ENCODE measurements at regions not wholly inside any gene's neighbourhood (a gene's known extent, or its start where the extent isn't known, plus 50 kb on each side); places are given as distances from the start of the nearest gene placed in this dataset.

DNA sequence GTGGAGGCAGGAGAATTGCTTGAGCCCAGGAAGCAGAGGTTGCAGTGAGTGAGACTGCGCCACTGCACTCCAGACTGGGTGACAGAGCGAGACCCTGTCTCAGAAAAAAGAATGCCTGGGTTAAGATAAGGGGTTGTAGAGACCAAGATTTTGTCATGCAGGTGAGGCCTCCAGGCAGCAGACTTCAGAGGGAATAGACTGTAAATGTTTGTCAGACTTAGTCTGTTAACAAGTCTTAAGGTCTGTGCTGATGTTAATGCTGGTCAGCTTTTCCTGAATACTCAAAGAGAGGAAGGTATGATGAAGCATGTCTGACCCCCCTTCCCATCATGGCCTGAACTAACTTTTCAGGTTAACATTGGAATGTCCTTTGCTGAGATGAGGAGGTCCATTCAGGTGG is 83.0 kb upstream of the FUT8 start:
- no peaks in the 10 kb centered on the region for H3K36me3 ChIP-seq (ENCODE audit: control insufficient read depth, insufficient read depth, low read length)
- H3K9me3 ChIP-seq (ENCODE audit: control insufficient read depth, low read length) = no peaks in the 10 kb centered on the region
- H3K4me1 ChIP-seq (ENCODE audit: control insufficient read depth, insufficient read depth, low read length, poor library complexity, severe bottlenecking) = no peaks in the 10 kb centered on the region
- H3K27me3 ChIP-seq (replicated peaks; ENCODE audit: control insufficient read depth, insufficient read depth, low read length, poor library complexity, severe bottlenecking) = no peaks in the 10 kb centered on the region
- no peak overlapping the region for H3K4me3 ChIP-seq (ENCODE audit: insufficient read depth, low read depth, low read length, poor library complexity, severe bottlenecking)
- H3K27ac ChIP-seq (ENCODE audit: insufficient read depth, low read length, poor library complexity, severe bottlenecking) = no peak overlapping the region
- no peak for DNase-seq

DNA sequence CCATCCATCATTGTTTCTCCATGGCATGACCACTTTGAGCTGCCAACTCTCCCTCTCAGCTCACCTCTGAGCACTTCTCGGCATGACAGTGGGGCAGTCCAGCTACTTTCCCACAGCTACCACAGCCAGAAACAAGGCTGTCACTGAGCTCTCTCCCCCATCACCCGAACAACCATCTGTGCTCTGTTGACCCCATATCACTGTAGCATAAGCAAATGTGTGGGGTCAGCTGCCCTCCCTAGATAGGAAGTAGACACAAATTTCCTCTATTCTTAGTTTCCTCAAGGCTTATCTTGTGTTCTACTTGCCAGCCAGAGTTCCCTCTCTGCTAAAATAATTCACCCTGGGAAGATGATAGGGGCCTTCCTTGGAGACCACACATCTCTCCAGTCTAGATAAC is 82.6 kb upstream of the FUT8 start:
- Histone ChIP-seq H3K27ac (ENCODE audit: insufficient read depth, low read length, poor library complexity, severe bottlenecking) (no peak overlapping the region), H3K36me3 (ENCODE audit: control insufficient read depth, insufficient read depth, low read length) (no peaks in the 10 kb centered on the region), H3K4me1 (ENCODE audit: control insufficient read depth, insufficient read depth, low read length, poor library complexity, severe bottlenecking) (no peaks in the 10 kb centered on the region), H3K9me3 (ENCODE audit: control insufficient read depth, low read length) (no peaks in the 10 kb centered on the region), H3K27me3 (replicated peaks; ENCODE audit: control insufficient read depth, insufficient read depth, low read length, poor library complexity, severe bottlenecking) (no peaks in the 10 kb centered on the region), H3K4me3 (ENCODE audit: insufficient read depth, low read depth, low read length, poor library complexity, severe bottlenecking) (no peak overlapping the region)
- no peak for DNase-seq

GRCh38 chr14:65330416-65330815 is 82.1 kb upstream of the FUT8 start:
- Histone ChIP-seq H3K27me3 (replicated peaks; ENCODE audit: control insufficient read depth, insufficient read depth, low read length, poor library complexity, severe bottlenecking) (no peaks in the 10 kb centered on the region), H3K36me3 (ENCODE audit: control insufficient read depth, insufficient read depth, low read length) (no peaks in the 10 kb centered on the region), H3K27ac (ENCODE audit: insufficient read depth, low read length, poor library complexity, severe bottlenecking) (no peak overlapping the region), H3K9me3 (ENCODE audit: control insufficient read depth, low read length) (no peaks in the 10 kb centered on the region), H3K4me1 (ENCODE audit: control insufficient read depth, insufficient read depth, low read length, poor library complexity, severe bottlenecking) (no peaks in the 10 kb centered on the region), H3K4me3 (ENCODE audit: insufficient read depth, low read depth, low read length, poor library complexity, severe bottlenecking) (no peak overlapping the region)
- no peak for DNase-seq

DNA sequence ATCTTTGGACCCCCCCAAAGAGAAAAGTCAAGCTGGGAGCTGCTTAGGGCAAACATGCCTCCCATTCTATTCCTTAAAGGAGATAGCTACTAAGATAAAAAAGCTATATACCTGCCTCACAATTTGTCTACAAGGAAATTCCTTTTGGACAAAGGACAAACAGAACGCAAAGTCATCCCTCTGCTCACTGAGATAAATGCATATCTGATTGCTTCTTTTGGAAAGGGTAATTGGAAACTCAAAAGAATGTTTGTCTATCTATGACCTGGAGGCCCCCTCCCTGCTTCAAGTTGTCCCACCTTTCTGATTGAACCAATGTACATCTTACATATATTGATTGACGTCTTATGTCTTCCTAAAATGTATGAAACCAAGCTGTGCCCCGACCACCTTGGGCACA is 80.9 kb upstream of the FUT8 start:
- no peak for DNase-seq
- Histone ChIP-seq H3K27ac (ENCODE audit: insufficient read depth, low read length, poor library complexity, severe bottlenecking) (no peak overlapping the region), H3K4me1 (ENCODE audit: control insufficient read depth, insufficient read depth, low read length, poor library complexity, severe bottlenecking) (no peaks in the 10 kb centered on the region), H3K27me3 (replicated peaks; ENCODE audit: control insufficient read depth, insufficient read depth, low read length, poor library complexity, severe bottlenecking) (no peaks in the 10 kb centered on the region), H3K4me3 (ENCODE audit: insufficient read depth, low read depth, low read length, poor library complexity, severe bottlenecking) (no peak overlapping the region), H3K36me3 (ENCODE audit: control insufficient read depth, insufficient read depth, low read length) (no peaks in the 10 kb centered on the region), H3K9me3 (ENCODE audit: control insufficient read depth, low read length) (no peaks in the 10 kb centered on the region)

GRCh38 chr14:65332141-65332871 is 80.2 kb upstream of the FUT8 start:
- Histone ChIP-seq H3K4me3 (ENCODE audit: insufficient read depth, low read depth, low read length, poor library complexity, severe bottlenecking) (no peak overlapping the region), H3K36me3 (ENCODE audit: control insufficient read depth, insufficient read depth, low read length) (no peaks in the 10 kb centered on the region), H3K27ac (ENCODE audit: insufficient read depth, low read length, poor library complexity, severe bottlenecking) (no peak overlapping the region), H3K9me3 (ENCODE audit: control insufficient read depth, low read length) (no peaks in the 10 kb centered on the region), H3K4me1 (ENCODE audit: control insufficient read depth, insufficient read depth, low read length, poor library complexity, severe bottlenecking) (no peaks in the 10 kb centered on the region), H3K27me3 (replicated peaks; ENCODE audit: control insufficient read depth, insufficient read depth, low read length, poor library complexity, severe bottlenecking) (no peaks in the 10 kb centered on the region)
- no peak for DNase-seq

DNA sequence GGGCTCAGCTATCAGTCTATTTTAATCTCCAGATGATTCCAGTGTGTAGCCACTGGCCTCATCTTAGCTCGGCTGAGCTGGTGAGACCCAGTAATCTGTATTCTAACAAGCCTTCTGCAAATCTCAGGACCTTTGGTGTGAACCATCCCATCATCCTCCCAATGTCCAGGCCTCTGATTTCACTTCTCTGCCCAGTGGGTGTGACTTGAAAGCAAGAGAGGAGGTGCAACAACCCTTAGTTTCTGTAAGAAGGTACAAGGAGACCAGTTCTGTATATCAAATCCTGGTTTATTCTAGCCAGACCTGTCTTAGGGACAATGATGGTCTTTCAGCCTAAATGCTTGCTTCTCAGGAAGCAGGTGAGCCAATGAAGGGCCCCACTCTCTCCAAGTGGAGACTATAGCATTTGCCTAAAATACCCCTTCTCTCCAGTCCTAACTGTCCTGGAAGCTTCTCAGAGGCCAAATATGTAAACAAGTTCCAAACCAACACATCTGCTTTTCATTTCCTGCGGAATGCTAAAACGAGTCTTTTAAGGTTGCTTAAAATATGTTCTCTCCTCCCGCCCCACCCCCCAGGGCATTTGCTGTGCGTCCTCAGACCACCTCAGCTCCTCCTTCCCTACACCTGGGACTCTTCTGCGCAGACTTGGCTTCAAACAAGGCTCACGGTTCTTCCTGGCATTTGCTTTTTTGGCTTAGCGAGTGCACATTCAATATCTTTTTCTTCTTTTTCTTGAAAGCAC is 78.4 kb upstream of the FUT8 start:
- DNase-seq = no peak
- H3K9me3 ChIP-seq (ENCODE audit: control insufficient read depth, low read length) = no peaks in the 10 kb centered on the region
- no peaks in the 10 kb centered on the region for H3K4me1 ChIP-seq (ENCODE audit: control insufficient read depth, insufficient read depth, low read length, poor library complexity, severe bottlenecking)
- H3K27ac ChIP-seq (ENCODE audit: insufficient read depth, low read length, poor library complexity, severe bottlenecking) = no peak overlapping the region
- no peak overlapping the region for H3K4me3 ChIP-seq (ENCODE audit: insufficient read depth, low read depth, low read length, poor library complexity, severe bottlenecking)
- H3K36me3 ChIP-seq (ENCODE audit: control insufficient read depth, insufficient read depth, low read length) = no peaks in the 10 kb centered on the region
- no peaks in the 10 kb centered on the region for H3K27me3 ChIP-seq (replicated peaks; ENCODE audit: control insufficient read depth, insufficient read depth, low read length, poor library complexity, severe bottlenecking)

GRCh38 chr14:65334765-65335410 is 77.6 kb upstream of the FUT8 start:
- Histone ChIP-seq H3K27me3 (replicated peaks; ENCODE audit: control insufficient read depth, insufficient read depth, low read length, poor library complexity, severe bottlenecking) (no peaks in the 10 kb centered on the region), H3K9me3 (ENCODE audit: control insufficient read depth, low read length) (no peaks in the 10 kb centered on the region), H3K36me3 (ENCODE audit: control insufficient read depth, insufficient read depth, low read length) (no peaks in the 10 kb centered on the region), H3K27ac (ENCODE audit: insufficient read depth, low read length, poor library complexity, severe bottlenecking) (no peak overlapping the region), H3K4me3 (ENCODE audit: insufficient read depth, low read depth, low read length, poor library complexity, severe bottlenecking) (no peak overlapping the region), H3K4me1 (ENCODE audit: control insufficient read depth, insufficient read depth, low read length, poor library complexity, severe bottlenecking) (no peaks in the 10 kb centered on the region)
- DNase-seq = no peak

GRCh38 chr14:65335411-65335947 is 77.1 kb upstream of the FUT8 start:
- H3K27me3 ChIP-seq (replicated peaks; ENCODE audit: control insufficient read depth, insufficient read depth, low read length, poor library complexity, severe bottlenecking) = no peaks in the 10 kb centered on the region
- DNase-seq = no peak
- H3K9me3 ChIP-seq (ENCODE audit: control insufficient read depth, low read length) = no peaks in the 10 kb centered on the region
- H3K4me1 ChIP-seq (ENCODE audit: control insufficient read depth, insufficient read depth, low read length, poor library complexity, severe bottlenecking) = no peaks in the 10 kb centered on the region
- H3K36me3 ChIP-seq (ENCODE audit: control insufficient read depth, insufficient read depth, low read length) = no peaks in the 10 kb centered on the region
- H3K27ac ChIP-seq (ENCODE audit: insufficient read depth, low read length, poor library complexity, severe bottlenecking) = no peak overlapping the region
- no peak overlapping the region for H3K4me3 ChIP-seq (ENCODE audit: insufficient read depth, low read depth, low read length, poor library complexity, severe bottlenecking)

- Histone ChIP-seq H3K9me3 (ENCODE audit: control insufficient read depth, low read length) (no peaks in the 10 kb centered on the region), H3K4me3 (ENCODE audit: insufficient read depth, low read depth, low read length, poor library complexity, severe bottlenecking) (no peak overlapping the region), H3K27ac (ENCODE audit: insufficient read depth, low read length, poor library complexity, severe bottlenecking) (no peak overlapping the region), H3K27me3 (replicated peaks; ENCODE audit: control insufficient read depth, insufficient read depth, low read length, poor library complexity, severe bottlenecking) (no peaks in the 10 kb centered on the region), H3K4me1 (ENCODE audit: control insufficient read depth, insufficient read depth, low read length, poor library complexity, severe bottlenecking) (no peaks in the 10 kb centered on the region), H3K36me3 (ENCODE audit: control insufficient read depth, insufficient read depth, low read length) (no peaks in the 10 kb centered on the region)
- no peak for DNase-seq
These were observed 76.3 kb upstream of the FUT8 start for GRCh38 chr14:65336191-65336591.

DNA sequence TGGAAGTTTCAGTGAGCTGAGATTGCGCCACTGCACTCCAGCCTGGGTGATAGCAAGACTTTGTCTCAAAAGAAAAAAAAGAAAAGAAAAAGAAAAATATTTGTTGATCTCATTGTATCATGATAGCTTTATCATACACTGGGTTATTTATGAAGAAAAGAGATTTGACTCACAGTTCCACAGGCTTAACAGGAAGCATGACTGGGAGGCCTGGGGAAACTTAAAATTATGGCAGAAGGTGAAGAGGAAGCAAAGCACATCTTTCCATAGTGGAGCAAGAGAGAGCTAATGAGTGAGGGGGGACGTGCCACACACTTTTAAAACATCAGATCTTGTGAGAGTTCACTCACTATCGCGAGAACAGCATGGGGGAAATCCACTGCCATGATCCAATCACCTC is 72.7 kb upstream of the FUT8 start:
- no peak overlapping the region for H3K27ac ChIP-seq (ENCODE audit: insufficient read depth, low read length, poor library complexity, severe bottlenecking)
- no peaks in the 10 kb centered on the region for H3K27me3 ChIP-seq (replicated peaks; ENCODE audit: control insufficient read depth, insufficient read depth, low read length, poor library complexity, severe bottlenecking)
- no peak for DNase-seq
- H3K9me3 ChIP-seq (ENCODE audit: control insufficient read depth, low read length) = no peaks in the 10 kb centered on the region
- H3K4me3 ChIP-seq (ENCODE audit: insufficient read depth, low read depth, low read length, poor library complexity, severe bottlenecking) = no peak overlapping the region
- H3K36me3 ChIP-seq (ENCODE audit: control insufficient read depth, insufficient read depth, low read length) = no peaks in the 10 kb centered on the region
- H3K4me1 ChIP-seq (ENCODE audit: control insufficient read depth, insufficient read depth, low read length, poor library complexity, severe bottlenecking) = no peaks in the 10 kb centered on the region
